HG03442 (cell line): ENCODE measurements at regions not wholly inside any gene's neighbourhood (a gene's known extent, or its start where the extent isn't known, plus 50 kb on each side); places are given as distances from the start of the nearest gene placed in this dataset.

Source experiments
- ATAC-seq: cut with Tn5 transposase; IDR thresholded peaks from one replicate; pipeline ENCODE4 v1.9.1; 2021; ENCODE audit warnings: mild to moderate bottlenecking, moderate library complexity; ENCODE audit not compliant: unreplicated experiment

GRCh38 chr9:90979138-90979551, 177.5 kb downstream of the SYK start:
- no peak for ATAC-seq

GRCh38 chr9:90979639-90980038, 178.0 kb downstream of the SYK start:
- ATAC-seq: no peak

GRCh38 chr9:90981726-90982125, 180.1 kb downstream of the SYK start:
- ATAC-seq: no peak

- ATAC-seq: no peak
These were observed 181.8 kb downstream of the SYK start for GRCh38 chr9:90983394-90983793.

GRCh38 chr9:90985631-90986030, 184.0 kb downstream of the SYK start:
- ATAC-seq: no peak

- no peak for ATAC-seq
These were observed 184.5 kb downstream of the SYK start for GRCh38 chr9:90986161-90986560.

GRCh38 chr9:90987566-90987965, 185.9 kb downstream of the SYK start:
- ATAC-seq: no peak

- no peak for ATAC-seq
These were observed 186.7 kb downstream of the SYK start for GRCh38 chr9:90988318-90988717.

DNA sequence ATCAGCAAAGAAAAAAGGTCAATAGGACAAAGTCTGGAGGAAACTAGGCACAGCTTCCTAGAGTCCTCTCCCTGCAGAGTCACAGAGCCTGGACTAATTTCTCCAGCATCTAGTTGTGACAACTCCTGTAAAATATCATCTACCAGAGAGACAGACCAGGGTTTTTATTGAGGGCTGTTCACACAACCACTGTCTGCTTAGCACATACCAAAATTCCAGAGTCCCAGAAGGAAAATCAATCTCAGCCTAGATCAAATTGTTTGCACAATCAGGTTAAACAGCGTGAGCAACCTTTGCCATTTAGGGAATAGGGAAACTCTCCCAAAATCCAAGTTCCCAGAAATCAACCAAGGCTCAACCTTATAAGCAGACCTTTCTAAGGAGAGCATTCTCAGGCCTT, 190.3 kb downstream of the SYK start:
- ATAC-seq: no peak

DNA sequence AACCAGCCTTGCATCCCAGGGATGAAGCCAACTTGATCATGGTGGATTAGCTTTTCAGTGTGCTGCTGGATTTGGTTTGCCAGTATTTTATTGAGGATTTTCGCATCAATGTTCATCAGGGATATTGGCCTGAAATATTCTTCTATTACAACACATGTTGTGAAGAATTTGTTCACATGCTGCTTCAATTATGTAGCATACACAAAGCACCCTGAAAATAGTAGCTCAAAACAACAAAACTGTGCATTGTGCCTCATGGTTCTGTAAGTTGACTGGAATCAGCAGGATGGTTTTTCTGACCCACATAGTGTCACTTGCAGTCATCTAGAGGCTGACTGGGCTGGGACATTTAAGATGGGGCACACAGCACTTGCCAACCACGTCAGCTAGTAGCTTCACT, 193.9 kb downstream of the SYK start:
- no peak for ATAC-seq

GRCh38 chr9:90996154-90997065, 194.8 kb downstream of the SYK start:
- no peak for ATAC-seq

DNA sequence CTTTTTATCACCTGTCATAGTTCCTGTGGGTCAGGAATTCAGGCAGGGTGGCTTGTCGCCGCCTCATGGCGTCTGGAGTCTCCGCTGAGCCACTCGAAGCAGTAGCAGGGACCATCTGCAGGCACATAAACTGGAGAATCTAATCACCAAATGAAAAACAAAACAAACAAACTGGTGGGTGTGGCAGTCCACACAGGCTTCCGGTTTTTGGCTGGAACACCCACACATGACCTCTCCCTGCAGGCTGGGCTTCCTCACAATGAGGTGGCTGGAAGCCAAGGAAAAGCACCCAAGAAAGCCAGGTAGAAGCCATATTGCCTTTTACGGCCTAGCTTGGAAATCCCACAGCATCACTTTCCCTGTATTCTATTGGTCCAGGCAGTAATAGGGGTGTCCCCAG, 197.0 kb downstream of the SYK start:
- no peak for ATAC-seq

DNA sequence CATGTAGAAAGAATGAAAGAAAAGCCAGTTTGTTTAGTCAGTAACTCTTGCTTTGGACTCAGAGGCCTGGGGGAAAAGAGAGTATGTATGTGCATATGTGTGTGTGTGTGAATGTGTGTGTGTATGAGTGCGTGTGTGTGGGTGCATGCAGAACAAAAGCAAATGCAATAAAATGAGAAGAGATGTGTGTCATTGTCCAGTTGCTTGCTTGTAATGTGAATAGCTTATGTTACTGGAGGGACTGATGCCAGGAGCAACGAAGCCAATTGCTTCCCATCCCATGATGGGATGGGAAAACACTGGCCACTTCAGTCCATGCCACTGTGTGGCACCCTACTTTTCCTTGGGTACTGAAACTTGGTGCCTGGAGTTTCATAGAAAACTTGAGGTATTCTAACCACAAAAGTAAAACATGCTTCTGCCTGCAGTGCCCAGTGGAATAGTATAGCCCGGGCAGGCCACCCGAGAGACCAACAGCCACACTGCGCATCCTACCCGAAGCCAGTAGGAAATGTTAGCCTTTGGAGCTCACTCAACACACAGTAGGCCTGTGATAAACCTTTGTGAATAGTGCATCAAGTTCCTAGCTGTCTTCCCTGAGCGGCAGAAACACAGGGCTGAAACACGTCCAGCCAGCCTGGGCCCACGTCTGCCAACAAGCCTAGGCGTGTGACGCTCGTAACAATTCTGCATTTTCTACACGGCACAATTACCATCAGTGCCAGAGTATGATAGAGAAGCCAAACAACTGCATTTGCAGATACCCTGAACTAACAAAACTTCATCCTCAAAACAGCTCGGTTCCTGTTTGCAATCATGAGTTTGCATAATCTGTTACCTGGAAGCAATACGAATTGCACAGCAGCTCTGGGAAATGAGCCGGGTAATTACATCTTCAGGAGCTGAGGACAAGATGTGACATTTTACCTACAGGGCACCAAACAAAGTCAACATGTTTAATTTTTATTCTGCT, 198.1 kb downstream of the SYK start:
- ATAC-seq: no peak

DNA sequence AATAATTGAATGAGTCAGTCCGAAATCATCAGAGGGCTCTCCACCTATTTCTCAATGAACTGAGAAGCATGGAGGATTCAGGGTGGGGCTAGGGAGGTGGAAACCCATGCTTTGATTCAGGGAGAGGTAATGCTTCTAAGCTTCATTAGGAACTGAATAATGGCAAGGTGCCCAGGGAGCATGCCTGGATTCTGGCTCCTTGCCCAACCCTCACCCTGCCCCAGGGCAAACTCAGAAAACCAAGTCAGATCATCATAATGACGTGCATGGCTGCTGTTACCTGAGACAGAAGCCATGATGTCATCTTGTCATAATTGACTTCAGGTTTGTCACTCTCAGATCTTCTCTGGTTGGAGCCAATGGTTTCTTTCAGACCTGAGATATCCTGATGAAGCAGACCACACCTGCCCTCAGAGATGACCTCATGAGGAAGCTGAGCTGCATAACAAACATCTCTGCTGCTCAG, 199.6 kb downstream of the SYK start:
- ATAC-seq: no peak

DNA sequence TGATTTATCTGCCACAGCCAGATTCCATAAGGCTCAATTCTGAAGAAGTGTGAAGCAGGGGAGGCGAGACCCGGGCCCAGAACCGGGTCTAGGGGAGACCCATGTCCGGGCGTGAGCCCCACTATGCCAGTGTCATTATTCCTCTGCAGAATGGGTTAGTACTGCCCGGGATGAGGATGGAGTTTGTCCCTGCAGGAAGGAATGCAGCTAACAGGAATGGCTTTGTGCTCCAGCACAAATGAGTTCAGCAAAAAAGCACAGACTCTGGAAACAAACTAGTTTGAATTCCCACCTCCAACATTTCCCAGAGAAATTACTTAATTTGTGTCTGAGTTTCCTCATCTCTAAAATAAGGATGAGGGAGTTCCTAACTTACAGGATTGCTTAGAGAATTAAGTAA, 202.9 kb downstream of the SYK start:
- no peak for ATAC-seq

- ATAC-seq: no peak
These were observed 203.4 kb downstream of the SYK start for GRCh38 chr9:91004992-91005391.

DNA sequence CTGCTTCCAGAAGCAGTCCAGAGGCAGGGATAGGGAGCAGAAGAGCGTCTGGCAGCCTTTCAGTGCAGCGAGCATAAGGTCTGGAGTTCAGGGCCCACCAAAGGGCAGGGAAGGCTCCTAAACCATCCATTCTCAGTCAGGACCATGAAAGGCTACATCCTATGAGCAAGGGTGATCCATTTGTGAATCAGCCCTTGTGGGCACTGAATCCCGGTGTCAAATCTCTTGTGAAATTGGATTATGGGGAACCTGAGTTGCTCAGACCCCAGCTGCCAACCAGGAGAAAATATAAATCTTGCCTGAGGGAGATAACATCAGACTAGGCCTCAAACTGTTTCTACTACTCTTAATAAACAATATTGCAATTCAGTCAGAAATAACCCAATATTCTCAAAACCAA, 204.4 kb downstream of the SYK start:
- ATAC-seq: no peak

GRCh38 chr9:91008568-91008967, 206.9 kb downstream of the SYK start:
- ATAC-seq: no peak

DNA sequence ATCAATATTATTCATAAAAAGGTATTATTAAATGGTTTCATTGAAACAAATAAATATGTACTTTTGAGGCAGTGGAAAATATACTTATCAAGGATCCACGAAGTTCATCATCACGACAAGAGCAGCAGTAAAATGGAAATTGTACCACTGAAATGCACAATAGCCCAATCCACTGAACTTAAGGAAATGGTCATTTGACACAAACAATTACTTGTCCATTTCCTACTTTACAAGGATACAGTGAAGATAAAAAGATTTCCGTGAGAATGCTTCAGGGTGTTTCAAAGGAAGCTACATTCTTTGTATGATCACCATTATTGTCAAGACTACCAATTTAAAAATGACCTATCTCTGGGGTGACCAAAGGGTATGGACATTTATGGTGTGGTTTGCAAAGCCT, 210.3 kb downstream of the SYK start:
- ATAC-seq: no peak

GRCh38 chr9:91012933-91013841, 211.6 kb downstream of the SYK start:
- ATAC-seq: no peak

DNA sequence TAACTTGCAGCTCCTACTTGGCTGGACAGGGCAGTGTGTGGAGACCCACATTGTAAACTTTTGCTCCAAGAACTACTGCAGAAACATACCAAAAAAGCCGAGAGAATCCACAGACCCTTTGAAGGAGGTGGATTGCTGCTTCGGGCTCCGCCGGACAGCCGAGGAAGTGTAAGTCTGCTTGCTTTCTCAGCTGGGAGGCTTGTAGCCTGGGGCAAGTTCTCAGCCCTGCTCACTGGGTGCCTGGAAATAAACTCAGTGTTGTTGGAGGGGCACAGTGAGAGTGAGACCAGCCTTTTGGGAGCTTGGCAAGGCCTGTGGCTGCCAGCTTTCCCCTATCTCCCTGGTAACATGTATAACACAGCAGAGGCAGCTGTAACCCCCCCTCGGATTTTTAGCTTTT, 215.6 kb downstream of the SYK start:
- ATAC-seq: no peak
